ENCODE measurements at regions not wholly inside any gene's neighbourhood (a gene's known extent, or its start where the extent isn't known, plus 50 kb on each side); places are given as distances from the start of the nearest gene placed in this dataset.

- DNase-seq (ENCODE audit: low read depth in 1 of 2, low spot score in 1 of 2) = no peak
- Histone ChIP-seq H3K27ac (no peak overlapping the region), H3K4me3 (no peak overlapping the region), H3K4me1 (ENCODE audit: low read depth) (no peaks in the 10 kb centered on the region), H3K27me3 (no peaks in the 10 kb centered on the region), H3K9me3 (ENCODE audit: low read depth) (no peaks in the 10 kb centered on the region), H3K36me3 (no peaks in the 10 kb centered on the region)
- no peak for TF ChIP-seq CTCF (IDR thresholded peaks at IDR 0.05; ENCODE audit: low read depth, low read length)
Measured at GRCh38 chr5:87853541-87853940, 415.1 kb downstream of the TMEM161B start.

- no peaks in the 10 kb centered on the region for H3K9me3 ChIP-seq (ENCODE audit: low read depth)
- H3K27ac ChIP-seq = no peak overlapping the region
- no peaks in the 10 kb centered on the region for H3K27me3 ChIP-seq
- H3K4me1 ChIP-seq (ENCODE audit: low read depth) = no peaks in the 10 kb centered on the region
- no peak overlapping the region for H3K4me3 ChIP-seq
- H3K36me3 ChIP-seq = no peaks in the 10 kb centered on the region
- DNase-seq (ENCODE audit: low read depth in 1 of 2, low spot score in 1 of 2) = no peak
- no peak for TF ChIP-seq CTCF (IDR thresholded peaks at IDR 0.05; ENCODE audit: low read depth, low read length)
Measured at GRCh38 chr5:87851603-87852002, 417.0 kb downstream of the TMEM161B start.

- DNase-seq (ENCODE audit: low read depth in 1 of 2, low spot score in 1 of 2) = no peak
- H3K27ac ChIP-seq = no peak overlapping the region
- no peaks in the 10 kb centered on the region for H3K36me3 ChIP-seq
- no peak overlapping the region for H3K4me3 ChIP-seq
- H3K9me3 ChIP-seq (ENCODE audit: low read depth) = no peaks in the 10 kb centered on the region
- no peak for TF ChIP-seq CTCF (IDR thresholded peaks at IDR 0.05; ENCODE audit: low read depth, low read length)
- H3K27me3 ChIP-seq = no peaks in the 10 kb centered on the region
- no peaks in the 10 kb centered on the region for H3K4me1 ChIP-seq (ENCODE audit: low read depth)
Measured at GRCh38 chr5:87850843-87851242, 417.8 kb downstream of the TMEM161B start.

- no peak overlapping the region for H3K27ac ChIP-seq
- H3K4me1 ChIP-seq (ENCODE audit: low read depth) = no peaks in the 10 kb centered on the region
- no peaks in the 10 kb centered on the region for H3K27me3 ChIP-seq
- H3K9me3 ChIP-seq (ENCODE audit: low read depth) = no peaks in the 10 kb centered on the region
- TF ChIP-seq CTCF (IDR thresholded peaks at IDR 0.05; ENCODE audit: low read depth, low read length) = no peak
- H3K4me3 ChIP-seq = no peak overlapping the region
- no peaks in the 10 kb centered on the region for H3K36me3 ChIP-seq
- no peak for DNase-seq (ENCODE audit: low read depth in 1 of 2, low spot score in 1 of 2)
Measured at GRCh38 chr5:87845734-87846133, 422.9 kb downstream of the TMEM161B start.

- no peaks in the 10 kb centered on the region for H3K36me3 ChIP-seq
- DNase-seq (ENCODE audit: low read depth in 1 of 2, low spot score in 1 of 2) = no peak
- no peak overlapping the region for H3K4me3 ChIP-seq
- no peak overlapping the region for H3K27ac ChIP-seq
- TF ChIP-seq CTCF (IDR thresholded peaks at IDR 0.05; ENCODE audit: low read depth, low read length) = no peak
- H3K9me3 ChIP-seq (ENCODE audit: low read depth) = no peaks in the 10 kb centered on the region
- H3K27me3 ChIP-seq = no peaks in the 10 kb centered on the region
- no peaks in the 10 kb centered on the region for H3K4me1 ChIP-seq (ENCODE audit: low read depth)
Measured at GRCh38 chr5:87844866-87845265, 423.8 kb downstream of the TMEM161B start.

GRCh38 chr5:87844449-87844848 lies 424.2 kb downstream of the TMEM161B start:
- no peak for TF ChIP-seq CTCF (IDR thresholded peaks at IDR 0.05; ENCODE audit: low read depth, low read length)
- DNase-seq (ENCODE audit: low read depth in 1 of 2, low spot score in 1 of 2) = no peak

More at GRCh38 chr5:87844449-87844848, 424.2 kb downstream of the TMEM161B start:
- no peaks in the 10 kb centered on the region for H3K36me3 ChIP-seq
- H3K9me3 ChIP-seq (ENCODE audit: low read depth) = no peaks in the 10 kb centered on the region
- H3K4me1 ChIP-seq (ENCODE audit: low read depth) = no peaks in the 10 kb centered on the region
- H3K4me3 ChIP-seq = no peak overlapping the region
- H3K27me3 ChIP-seq = no peaks in the 10 kb centered on the region
- no peak overlapping the region for H3K27ac ChIP-seq
